HG02973 (cell line): ENCODE measurements at regions not wholly inside any gene's neighbourhood (a gene's known extent, or its start where the extent isn't known, plus 50 kb on each side); places are given as distances from the start of the nearest gene placed in this dataset.

Experiments
- ATAC-seq: cut with Tn5 transposase; IDR thresholded peaks from one replicate; pipeline ENCODE4 v1.9.1; 2021; ENCODE audit warnings: moderate library complexity; ENCODE audit not compliant: unreplicated experiment

DNA sequence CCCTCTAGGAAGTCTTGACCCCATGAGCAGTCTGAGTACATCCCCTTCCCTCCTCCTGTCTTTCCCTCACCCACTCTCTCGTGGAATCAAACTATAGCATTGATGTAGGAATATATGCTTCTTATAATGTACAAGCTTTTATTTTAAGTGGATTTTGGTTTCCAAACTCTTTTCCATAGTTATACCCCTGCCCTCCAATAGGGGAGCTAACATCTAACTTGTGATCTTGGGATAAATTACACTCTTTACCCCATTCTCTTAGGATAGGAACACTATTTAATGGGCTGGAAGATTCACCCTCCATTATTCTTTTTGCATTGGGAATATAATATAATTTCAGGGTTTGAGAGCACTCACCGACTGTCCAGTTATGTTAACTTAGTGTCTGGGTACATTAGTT lies 465.9 kb downstream of the GATA3 start:
- no peak for ATAC-seq

- ATAC-seq: no peak
Measured at GRCh38 chr10:8527773-8528172, 473.3 kb downstream of the GATA3 start.

- no peak for ATAC-seq
Measured at GRCh38 chr10:8531116-8531515, 476.6 kb downstream of the GATA3 start.

DNA sequence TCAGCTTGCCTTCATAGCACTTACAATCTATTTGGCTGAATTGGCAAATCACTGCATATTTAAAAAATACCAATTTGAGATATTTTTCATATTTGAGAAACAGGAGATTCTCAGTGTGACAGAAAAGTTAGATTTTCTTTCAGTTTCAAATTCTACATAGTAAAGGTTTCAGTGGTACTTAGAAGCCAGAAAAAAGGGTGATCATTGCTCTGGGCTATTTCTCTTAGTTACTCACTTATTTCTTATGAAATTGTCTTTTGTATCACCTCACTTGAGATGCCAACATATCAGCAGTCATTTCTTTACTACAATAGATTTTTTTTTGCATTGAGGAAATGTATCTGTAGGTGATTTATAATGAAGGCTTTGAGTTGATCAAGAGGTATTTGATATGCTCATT lies 478.2 kb downstream of the GATA3 start:
- ATAC-seq: no peak

GRCh38 chr10:8533462-8533861 lies 479.0 kb downstream of the GATA3 start:
- no peak for ATAC-seq

GRCh38 chr10:8534096-8534495 lies 479.6 kb downstream of the GATA3 start:
- ATAC-seq: no peak

GRCh38 chr10:8534891-8535290 lies 480.4 kb downstream of the GATA3 start:
- ATAC-seq: no peak

GRCh38 chr10:8539056-8539455 lies 484.6 kb downstream of the GATA3 start:
- no peak for ATAC-seq

DNA sequence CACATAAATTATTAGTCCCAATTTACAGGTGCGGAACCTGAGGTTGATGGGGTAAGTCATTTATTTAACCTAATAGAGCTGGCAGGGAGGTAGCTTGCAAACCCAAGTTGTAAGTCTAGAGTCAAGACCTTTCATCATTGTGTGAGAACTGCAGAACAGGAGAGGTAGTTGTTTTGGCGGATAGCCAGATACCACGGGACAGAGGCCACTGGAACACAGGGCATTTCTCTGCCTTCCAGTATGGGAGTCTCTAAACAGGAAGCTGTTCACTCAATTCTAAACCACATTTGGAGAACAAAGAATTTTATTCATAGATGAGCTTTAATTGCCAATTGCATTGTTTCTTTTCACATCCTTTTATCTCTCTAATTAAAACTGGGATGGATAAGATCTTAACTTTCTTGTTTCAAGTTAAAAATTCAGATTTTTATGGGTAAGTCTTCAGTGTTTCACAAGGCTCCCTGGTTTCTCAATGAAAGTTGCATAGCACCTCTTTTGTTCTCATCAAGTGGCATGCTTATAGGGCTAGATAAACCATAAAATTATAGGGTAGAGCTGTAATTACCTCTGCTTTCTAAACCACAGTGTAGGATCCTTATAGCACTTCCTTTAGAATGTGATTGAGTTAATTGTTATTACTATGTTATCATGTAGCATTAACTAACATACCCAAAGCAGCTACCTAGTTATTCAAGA lies 489.0 kb downstream of the GATA3 start:
- ATAC-seq: no peak

- no peak for ATAC-seq
Measured at GRCh38 chr10:8544057-8544380, 489.5 kb downstream of the GATA3 start.

GRCh38 chr10:8544500-8544899 lies 490.0 kb downstream of the GATA3 start:
- no peak for ATAC-seq

DNA sequence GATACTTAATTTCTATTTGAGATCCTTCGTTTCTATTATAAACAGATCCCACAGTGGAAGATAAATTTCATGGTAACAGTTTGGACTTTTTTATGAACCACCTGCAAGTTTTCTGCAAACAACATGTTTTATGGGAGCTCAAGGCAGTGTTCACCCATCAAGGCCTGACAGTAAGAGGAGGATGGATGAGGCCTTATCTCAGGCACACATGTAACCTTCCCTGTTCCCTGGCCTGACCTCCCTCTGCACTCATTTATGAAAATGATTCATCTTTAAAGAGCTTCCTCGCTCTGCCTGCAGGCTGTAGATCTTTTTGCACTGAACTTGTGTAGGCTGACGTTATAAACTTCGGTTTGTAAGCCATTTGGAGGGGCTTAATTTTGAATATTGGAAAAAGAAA lies 500.1 kb downstream of the GATA3 start:
- no peak for ATAC-seq

GRCh38 chr10:8556321-8556720 lies 501.8 kb downstream of the GATA3 start:
- ATAC-seq: no peak

- no peak for ATAC-seq
Measured at GRCh38 chr10:8563478-8563877, 509.0 kb downstream of the GATA3 start.

GRCh38 chr10:8566737-8567136 lies 512.2 kb downstream of the GATA3 start:
- ATAC-seq: no peak

- ATAC-seq: no peak
Measured at GRCh38 chr10:8568401-8568800, 513.9 kb downstream of the GATA3 start.

GRCh38 chr10:8575620-8576019 lies 521.1 kb downstream of the GATA3 start:
- ATAC-seq: no peak

DNA sequence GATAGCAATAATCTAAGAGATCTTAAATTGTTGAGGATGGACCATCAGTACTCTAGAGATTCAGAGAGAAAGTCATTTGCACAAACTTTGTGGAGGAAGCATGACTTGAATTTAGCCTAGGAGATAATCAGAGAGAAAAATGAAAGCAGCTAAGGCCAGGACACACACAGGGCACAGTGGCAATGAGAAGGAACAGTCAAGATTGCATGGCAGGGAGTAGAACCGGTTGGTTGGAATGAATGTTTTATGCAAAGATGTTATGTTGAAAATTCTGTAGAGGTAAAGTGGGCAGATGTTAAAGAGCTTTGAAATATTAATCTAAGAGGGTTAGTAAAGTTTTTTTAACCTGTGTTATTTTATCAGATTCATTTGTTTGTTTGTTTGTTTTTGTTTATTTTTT lies 521.8 kb downstream of the GATA3 start:
- no peak for ATAC-seq

GRCh38 chr10:8576911-8577310 lies 522.4 kb downstream of the GATA3 start:
- no peak for ATAC-seq

- no peak for ATAC-seq
Measured at GRCh38 chr10:8577686-8578085, 523.2 kb downstream of the GATA3 start.

DNA sequence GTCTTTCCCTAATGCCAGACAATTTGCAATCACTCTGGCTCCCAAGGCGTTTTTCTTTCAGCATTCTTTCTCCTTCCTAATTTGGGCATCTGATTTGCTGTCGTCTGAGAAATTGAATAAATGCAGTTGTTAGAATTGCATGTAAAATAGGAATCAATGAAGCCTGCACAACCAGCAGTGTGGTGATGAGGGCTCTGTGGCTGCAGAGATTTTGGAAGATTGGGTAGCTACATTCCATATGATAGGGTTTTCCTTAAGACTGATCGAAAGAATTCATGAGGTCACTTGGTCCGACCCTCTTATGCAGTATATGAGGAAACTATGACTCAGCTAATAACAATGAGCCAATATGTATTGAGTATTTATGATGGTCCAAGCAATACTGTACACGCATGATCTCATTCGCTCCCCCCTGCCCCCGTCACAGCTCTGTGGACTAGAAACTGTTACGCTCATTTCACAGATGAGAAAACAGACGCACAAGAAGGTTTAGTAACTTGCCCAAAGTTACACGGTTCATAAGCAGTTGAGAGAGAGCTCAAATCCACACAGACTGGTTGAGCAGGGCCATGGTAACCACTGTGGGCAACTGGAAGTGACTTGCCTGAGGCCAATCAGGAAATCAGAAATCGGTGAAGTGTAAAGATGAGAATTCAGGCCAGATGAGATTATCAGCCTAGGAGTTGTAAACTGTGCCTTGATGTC lies 527.2 kb downstream of the GATA3 start:
- no peak for ATAC-seq

GRCh38 chr10:8583096-8583495 lies 528.6 kb downstream of the GATA3 start:
- no peak for ATAC-seq

GRCh38 chr10:8584666-8585065 lies 530.2 kb downstream of the GATA3 start:
- no peak for ATAC-seq
